ENCODE measurements at regions not wholly inside any gene's neighbourhood (a gene's known extent, or its start where the extent isn't known, plus 50 kb on each side); places are given as distances from the start of the nearest gene placed in this dataset.
"Not testable (repeated sequence)": the region's sequence is repeated elsewhere in the genome, so short reads cannot be mapped to it uniquely, and the experiment has no call there.

DNA sequence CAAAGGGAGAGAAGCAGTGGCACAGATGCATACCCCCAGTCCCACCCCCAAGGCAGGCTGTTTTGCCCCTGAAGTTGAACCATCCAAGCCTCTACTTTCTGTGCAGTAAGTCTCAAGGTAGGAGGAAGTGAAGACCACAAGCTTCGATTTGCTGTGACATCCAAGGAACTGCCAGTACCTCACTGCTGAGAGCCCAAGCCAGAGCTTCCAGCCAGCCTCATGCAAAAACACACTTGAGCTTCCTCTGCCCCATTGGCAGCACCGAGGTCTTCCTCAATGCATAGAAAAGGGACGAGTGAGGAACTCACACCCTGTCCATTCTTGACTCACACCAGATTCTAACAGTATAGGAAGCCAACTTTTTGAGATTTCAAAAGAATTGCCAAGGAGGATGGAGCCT, 311.7 kb downstream of the BCL2L11 start:
- not testable (repeated sequence) for H3K4me1 ChIP-seq (ENCODE audit: control insufficient read depth, extremely low read depth, insufficient read depth, low read length); H3K9ac ChIP-seq (ENCODE audit: insufficient read depth, low read length); H3K9me3 ChIP-seq (ENCODE audit: control insufficient read depth, insufficient read depth, low read depth, low read length); H2AFZ ChIP-seq (ENCODE audit: low read length); H3K27me3 ChIP-seq (ENCODE audit: control insufficient read depth, insufficient read depth, low read length); H4K20me1 ChIP-seq (ENCODE audit: control insufficient read depth, extremely low read depth, insufficient read depth, low read length); DNase-seq (ENCODE audit: low read depth in 2 of 2); H3K4me3 ChIP-seq (replicated peaks in 1 of 4; ENCODE audit: control extremely low read depth in 1 of 4, insufficient read depth in 1 of 4, low read depth in 3 of 4, low read length in 4 of 4); H3K27ac ChIP-seq (ENCODE audit: insufficient read depth, low read length); H3K36me3 ChIP-seq (ENCODE audit: control insufficient read depth, insufficient read depth, low read length); H3K4me2 ChIP-seq (ENCODE audit: extremely low read depth, insufficient read depth, low read length)
- H3K79me2 ChIP-seq (ENCODE audit: control insufficient read depth, insufficient read depth, low read length): peaks cover 39% of the 10 kb centered on the region

DNA sequence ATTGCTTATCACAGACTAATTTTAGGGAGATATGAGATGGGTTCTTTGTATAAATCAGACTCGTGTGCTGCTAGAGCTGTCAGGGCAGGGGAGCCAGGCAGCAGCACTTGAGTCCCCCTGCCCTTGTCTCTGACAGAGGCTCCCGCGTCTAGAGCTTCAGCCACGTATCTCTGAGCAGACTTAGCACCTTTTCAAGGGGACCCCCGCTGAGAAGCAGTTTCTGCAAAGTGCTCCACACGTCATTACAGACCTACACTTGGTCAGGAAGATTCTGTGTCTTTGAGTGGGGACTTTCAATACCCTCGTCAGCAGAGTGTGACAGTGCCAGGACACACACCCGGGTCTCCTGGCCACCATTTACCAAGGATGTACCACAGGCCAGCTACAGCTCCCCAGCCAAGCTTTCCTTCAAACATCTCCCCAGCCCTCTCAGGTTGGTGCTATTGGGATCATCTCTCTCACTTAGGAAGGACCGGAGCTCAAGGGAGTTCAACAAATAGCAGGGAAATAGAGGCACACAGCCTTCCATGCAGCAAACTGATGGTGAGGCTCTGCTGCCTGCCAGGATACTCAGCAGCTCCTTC, 312.3 kb downstream of the BCL2L11 start:
- not testable (repeated sequence) for H3K27me3 ChIP-seq (ENCODE audit: control insufficient read depth, insufficient read depth, low read length); H3K4me3 ChIP-seq (replicated peaks in 1 of 4; ENCODE audit: control extremely low read depth in 1 of 4, insufficient read depth in 1 of 4, low read depth in 3 of 4, low read length in 4 of 4); H3K9ac ChIP-seq (ENCODE audit: insufficient read depth, low read length); H2AFZ ChIP-seq (ENCODE audit: low read length); H3K27ac ChIP-seq (ENCODE audit: insufficient read depth, low read length); DNase-seq (ENCODE audit: low read depth in 2 of 2); H4K20me1 ChIP-seq (ENCODE audit: control insufficient read depth, extremely low read depth, insufficient read depth, low read length); H3K36me3 ChIP-seq (ENCODE audit: control insufficient read depth, insufficient read depth, low read length); H3K4me2 ChIP-seq (ENCODE audit: extremely low read depth, insufficient read depth, low read length); H3K9me3 ChIP-seq (ENCODE audit: control insufficient read depth, insufficient read depth, low read depth, low read length); H3K4me1 ChIP-seq (ENCODE audit: control insufficient read depth, extremely low read depth, insufficient read depth, low read length)
- peaks cover 37% of the 10 kb centered on the region for H3K79me2 ChIP-seq (ENCODE audit: control insufficient read depth, insufficient read depth, low read length)

DNA sequence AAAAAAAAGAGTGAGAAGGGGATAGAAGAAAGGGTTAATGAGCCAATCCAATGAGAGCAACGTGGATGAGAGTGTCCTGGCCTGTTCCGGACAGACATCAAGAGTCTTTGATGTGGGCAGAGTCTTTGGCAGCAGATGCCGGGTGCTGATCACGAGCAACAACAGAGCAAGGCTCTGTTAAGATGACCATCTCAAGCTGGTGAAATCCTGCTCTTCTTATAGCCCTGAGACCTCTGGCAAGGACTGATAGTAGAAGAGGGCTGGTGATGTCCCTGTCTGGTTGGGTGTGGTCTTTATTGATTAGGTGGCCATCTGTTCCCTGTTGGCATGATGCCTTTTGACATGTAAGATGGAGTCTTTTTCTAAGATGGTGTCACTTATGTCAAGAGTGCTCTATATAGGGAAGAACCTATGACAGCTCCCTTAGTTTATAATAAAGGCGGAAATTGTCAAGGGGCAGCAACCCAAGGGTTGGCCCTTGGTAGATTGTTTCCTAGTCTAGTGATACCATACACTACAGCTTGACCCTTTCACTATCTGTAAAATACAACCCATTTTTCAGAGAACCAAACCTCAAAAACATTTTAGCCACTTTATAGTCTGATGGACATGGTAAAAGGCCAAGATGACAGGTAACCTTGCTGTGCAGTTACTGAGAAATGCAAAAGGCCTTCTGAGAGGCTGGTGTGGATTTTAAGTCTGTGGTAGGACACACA, 313.3 kb downstream of the BCL2L11 start:
- H3K4me1 ChIP-seq (ENCODE audit: control insufficient read depth, extremely low read depth, insufficient read depth, low read length); H4K20me1 ChIP-seq (ENCODE audit: control insufficient read depth, extremely low read depth, insufficient read depth, low read length); H3K27me3 ChIP-seq (ENCODE audit: control insufficient read depth, insufficient read depth, low read length); H3K9me3 ChIP-seq (ENCODE audit: control insufficient read depth, insufficient read depth, low read depth, low read length); H2AFZ ChIP-seq (ENCODE audit: low read length); H3K9ac ChIP-seq (ENCODE audit: insufficient read depth, low read length); H3K36me3 ChIP-seq (ENCODE audit: control insufficient read depth, insufficient read depth, low read length); H3K4me3 ChIP-seq (replicated peaks in 1 of 4; ENCODE audit: control extremely low read depth in 1 of 4, insufficient read depth in 1 of 4, low read depth in 3 of 4, low read length in 4 of 4); H3K27ac ChIP-seq (ENCODE audit: insufficient read depth, low read length); H3K4me2 ChIP-seq (ENCODE audit: extremely low read depth, insufficient read depth, low read length): not testable (repeated sequence)
- peak; percentile 17 to 30 for DNase-seq (ENCODE audit: low read depth in 2 of 2)
- peaks cover 30% of the 10 kb centered on the region for H3K79me2 ChIP-seq (ENCODE audit: control insufficient read depth, insufficient read depth, low read length)

DNA sequence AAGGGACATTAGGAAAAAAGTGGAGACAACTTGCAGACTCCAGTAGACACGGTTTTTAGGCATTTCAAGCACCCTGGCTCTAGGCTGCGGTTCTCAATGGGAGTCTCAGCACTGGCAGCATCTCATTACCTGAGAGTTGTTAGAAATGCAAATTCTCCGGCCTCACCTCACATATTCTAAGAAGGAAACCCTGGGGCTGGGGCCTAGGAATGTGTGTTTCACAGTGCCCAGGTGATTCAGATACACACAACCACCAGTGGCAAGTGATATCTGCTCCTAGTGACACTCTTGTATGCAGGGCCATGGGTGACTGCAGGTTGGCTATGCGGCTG, 313.9 kb downstream of the BCL2L11 start:
- DNase-seq (ENCODE audit: low read depth in 2 of 2); H3K4me2 ChIP-seq (ENCODE audit: extremely low read depth, insufficient read depth, low read length); H3K9me3 ChIP-seq (ENCODE audit: control insufficient read depth, insufficient read depth, low read depth, low read length); H2AFZ ChIP-seq (ENCODE audit: low read length); H3K27ac ChIP-seq (ENCODE audit: insufficient read depth, low read length); H3K4me3 ChIP-seq (replicated peaks in 1 of 4; ENCODE audit: control extremely low read depth in 1 of 4, insufficient read depth in 1 of 4, low read depth in 3 of 4, low read length in 4 of 4); H3K27me3 ChIP-seq (ENCODE audit: control insufficient read depth, insufficient read depth, low read length); H3K4me1 ChIP-seq (ENCODE audit: control insufficient read depth, extremely low read depth, insufficient read depth, low read length); H4K20me1 ChIP-seq (ENCODE audit: control insufficient read depth, extremely low read depth, insufficient read depth, low read length); H3K9ac ChIP-seq (ENCODE audit: insufficient read depth, low read length); H3K36me3 ChIP-seq (ENCODE audit: control insufficient read depth, insufficient read depth, low read length): not testable (repeated sequence)
- peaks cover 27% of the 10 kb centered on the region for H3K79me2 ChIP-seq (ENCODE audit: control insufficient read depth, insufficient read depth, low read length)

DNA sequence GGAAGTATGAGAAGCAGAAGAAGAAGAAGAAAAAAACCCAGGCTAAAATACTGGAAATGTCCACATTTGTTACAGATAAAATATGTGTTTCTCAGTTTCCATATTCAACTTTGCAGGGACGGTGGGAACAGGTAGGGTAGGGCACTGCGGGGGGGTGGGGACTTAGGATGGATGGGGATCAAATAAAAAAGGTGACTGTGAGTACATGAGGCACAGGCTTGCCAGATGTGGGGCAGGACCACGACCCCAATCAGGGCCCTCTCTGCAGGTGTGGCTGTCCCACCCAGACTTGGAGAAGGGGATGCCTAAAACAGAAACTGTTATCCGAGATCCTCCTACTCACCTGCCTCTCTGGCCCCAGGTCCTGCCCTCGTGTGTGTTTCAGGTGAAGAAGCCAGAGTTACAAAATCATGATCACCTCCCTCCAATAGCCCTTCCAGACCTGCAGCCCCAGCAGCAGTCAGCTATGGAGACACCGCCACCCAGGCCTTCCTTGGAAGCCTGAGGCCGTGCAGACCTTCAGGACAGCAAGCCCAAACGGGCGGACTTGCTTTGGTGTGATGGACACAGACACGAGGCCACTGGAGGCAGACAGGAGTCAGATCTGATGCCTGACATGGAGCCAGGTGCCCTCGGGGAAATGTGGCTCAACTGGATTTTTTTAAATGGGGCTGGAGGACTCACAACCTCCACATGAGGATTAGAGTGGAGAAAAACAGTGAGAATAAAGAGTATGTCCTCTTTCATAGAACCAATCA, 315.0 kb downstream of the BCL2L11 start:
- H4K20me1 ChIP-seq (ENCODE audit: control insufficient read depth, extremely low read depth, insufficient read depth, low read length); H3K4me1 ChIP-seq (ENCODE audit: control insufficient read depth, extremely low read depth, insufficient read depth, low read length); H3K27me3 ChIP-seq (ENCODE audit: control insufficient read depth, insufficient read depth, low read length); H3K4me3 ChIP-seq (replicated peaks in 1 of 4; ENCODE audit: control extremely low read depth in 1 of 4, insufficient read depth in 1 of 4, low read depth in 3 of 4, low read length in 4 of 4); H3K27ac ChIP-seq (ENCODE audit: insufficient read depth, low read length); H3K9ac ChIP-seq (ENCODE audit: insufficient read depth, low read length); H2AFZ ChIP-seq (ENCODE audit: low read length); H3K9me3 ChIP-seq (ENCODE audit: control insufficient read depth, insufficient read depth, low read depth, low read length); H3K36me3 ChIP-seq (ENCODE audit: control insufficient read depth, insufficient read depth, low read length); H3K4me2 ChIP-seq (ENCODE audit: extremely low read depth, insufficient read depth, low read length); DNase-seq (ENCODE audit: low read depth in 2 of 2): not testable (repeated sequence)
- H3K79me2 ChIP-seq (ENCODE audit: control insufficient read depth, insufficient read depth, low read length): peaks cover 28% of the 10 kb centered on the region

DNA sequence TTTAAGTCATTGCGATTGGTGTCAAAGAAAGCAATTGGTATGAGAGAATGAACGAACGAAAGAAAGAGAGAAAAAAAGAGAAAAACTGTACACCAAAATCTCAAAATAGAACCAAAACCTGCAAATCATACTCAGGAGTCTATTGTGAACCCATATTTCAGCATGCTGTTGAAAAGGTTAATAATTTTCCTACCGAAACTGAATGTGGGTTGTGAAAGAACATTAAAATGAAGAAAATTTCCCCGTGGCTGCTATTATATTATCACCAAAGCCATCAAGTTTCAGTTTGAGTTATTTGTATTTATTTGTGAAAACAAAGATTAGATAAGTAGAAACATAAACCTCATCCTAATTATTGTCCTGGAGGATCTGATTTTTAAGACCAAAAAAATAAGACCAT, 315.7 kb downstream of the BCL2L11 start:
- H3K27me3 ChIP-seq (ENCODE audit: control insufficient read depth, insufficient read depth, low read length); H3K27ac ChIP-seq (ENCODE audit: insufficient read depth, low read length); H2AFZ ChIP-seq (ENCODE audit: low read length); H4K20me1 ChIP-seq (ENCODE audit: control insufficient read depth, extremely low read depth, insufficient read depth, low read length); H3K4me3 ChIP-seq (replicated peaks in 1 of 4; ENCODE audit: control extremely low read depth in 1 of 4, insufficient read depth in 1 of 4, low read depth in 3 of 4, low read length in 4 of 4); H3K36me3 ChIP-seq (ENCODE audit: control insufficient read depth, insufficient read depth, low read length); H3K4me2 ChIP-seq (ENCODE audit: extremely low read depth, insufficient read depth, low read length); H3K4me1 ChIP-seq (ENCODE audit: control insufficient read depth, extremely low read depth, insufficient read depth, low read length); DNase-seq (ENCODE audit: low read depth in 2 of 2); H3K9me3 ChIP-seq (ENCODE audit: control insufficient read depth, insufficient read depth, low read depth, low read length); H3K9ac ChIP-seq (ENCODE audit: insufficient read depth, low read length): not testable (repeated sequence)
- peaks cover 26% of the 10 kb centered on the region for H3K79me2 ChIP-seq (ENCODE audit: control insufficient read depth, insufficient read depth, low read length)
